K562 (cell line): ENCODE measurements at regions not wholly inside any gene's neighbourhood (a gene's known extent, or its start where the extent isn't known, plus 50 kb on each side); places are given as distances from the start of the nearest gene placed in this dataset.

Experiments used
- ATAC-seq: fragments of 200-7000 bp; cut with Tn5 transposase; 3 replicates; pipeline ENCODE4 v1.9.1; 2020; ENCODE audit warnings: moderate library complexity
- BruUV-seq: library from RNA; stranded (reverse); fragments of 400-500 nt; replicated peaks from 2 replicates; lab custom pipeline; 2021; lab: Mats Ljungman, UMichigan
- CTCF ChIA-PET: fragments of 300-600 bp; formaldehyde crosslinking; extraction: SDS; loops from one replicate; lab custom pipeline; 2021; ENCODE audit warnings: low intra/inter-chr PET ratio; lab: Yijun Ruan, JAX
- POLR2A ChIA-PET: fragments of 300-600, 350-650 bp; sonication (Branson Sonifier 250); formaldehyde crosslinking; extraction: SDS; loops from one replicate; lab custom pipeline; 2021; ENCODE audit warnings: antibody characterized with exemption, inconsistent platforms; lab: Yijun Ruan, JAX
- DNase-seq, 4 experiments: peaks; one replicate each; pipeline versions ENCODE4 v3.0.0 to v3.0.0-alpha.2; 2011 to 2018; ENCODE audit warnings: low spot score in 3 of 4, mixed read lengths in 3 of 4; ENCODE audit errors: extremely low read depth in 1 of 4
- FAIRE-seq: peaks from 2 replicates; lab custom pipeline; 2011; peaks lifted over from hg19 to GRCh38; lab: Jason Lieb, UNC
- H2AFZ ChIP-seq: 2 replicates; pipeline ENCODE4 v1.6.0; 2011; ENCODE audit warnings: low read depth, low read length, control low read depth, inconsistent platforms
- H3K27ac ChIP-seq: fragments of 200-600 bp; 3 replicates; pipeline ENCODE4 v1.8.0; 2011; ENCODE audit warnings: low read depth, mild to moderate bottlenecking, control low read depth, inconsistent platforms, low read length, moderate library complexity, mixed read lengths; ENCODE audit errors: extremely low read depth
- H3K27me3 ChIP-seq, 2 experiments: fragments of 300-600 bp in 1 of 2; 2 replicates in 1 of 2; 3 replicates in 1 of 2; pipeline versions ENCODE4 v1.6.0 to v1.8.0; 2011; ENCODE audit warnings: inconsistent platforms in 2 of 2, low read length in 2 of 2, mild to moderate bottlenecking in 1 of 2, mixed read lengths in 1 of 2, moderate library complexity in 1 of 2; ENCODE audit not compliant: control insufficient read depth in 2 of 2, insufficient read depth in 2 of 2
- H3K36me3 ChIP-seq: fragments of 300-600 bp; 3 replicates; pipeline ENCODE4 v1.8.0; 2011; ENCODE audit warnings: mild to moderate bottlenecking, low read length, inconsistent platforms; ENCODE audit not compliant: control insufficient read depth, insufficient read depth
- H3K4me1 ChIP-seq, 2 experiments: fragments of 200-600 bp in 1 of 2; replicated peaks in 1 of 2; 2 replicates in 1 of 2; 3 replicates in 1 of 2; pipeline versions ENCODE4 v1.5.1 to v1.8.0; 2011; ENCODE audit warnings: inconsistent platforms in 2 of 2, low read length in 2 of 2, mild to moderate bottlenecking in 1 of 2, mixed read lengths in 1 of 2, moderate library complexity in 1 of 2; ENCODE audit not compliant: control insufficient read depth in 2 of 2, insufficient read depth in 2 of 2
- H3K4me2 ChIP-seq: 2 replicates; pipeline ENCODE4 v1.6.1; 2011; ENCODE audit warnings: low read length, control low read depth, inconsistent platforms, mixed read lengths; ENCODE audit not compliant: insufficient read depth
- H3K4me3 ChIP-seq: fragments of 200-600 bp; sonication (generic), shearing (Covaris generic); 2 replicates; pipeline ENCODE4 v1.5.1; 2016; ENCODE audit warnings: control low read depth, inconsistent platforms
- H3K79me2 ChIP-seq: fragments of 200-600 bp; 3 replicates; pipeline ENCODE4 v1.8.0; 2011; ENCODE audit warnings: low read length, inconsistent platforms; ENCODE audit not compliant: control insufficient read depth, insufficient read depth
- H3K9ac ChIP-seq, 2 experiments: 2 replicates each; pipeline versions ENCODE4 v1.6.0 to v1.6.1; 2011; ENCODE audit warnings: low read depth in 2 of 2, low read length in 2 of 2, control low read depth in 1 of 2, inconsistent platforms in 1 of 2, mild to moderate bottlenecking in 1 of 2, mixed read lengths in 1 of 2; ENCODE audit not compliant: insufficient read depth in 1 of 2
- H3K9me1 ChIP-seq: one replicate; pipeline ENCODE4 v1.6.0; 2011; ENCODE audit warnings: inconsistent platforms, mild to moderate bottlenecking, low read length, moderate library complexity; ENCODE audit not compliant: control insufficient read depth, insufficient read depth
- H3K9me3 ChIP-seq: replicated peaks from 2 replicates; pipeline ENCODE4 v1.5.1; 2011; ENCODE audit warnings: low read depth, low read length, inconsistent platforms; ENCODE audit not compliant: control insufficient read depth, insufficient read depth
- H4K20me1 ChIP-seq: replicated peaks from 2 replicates; pipeline ENCODE4 v1.6.1; 2011; ENCODE audit warnings: low read length, inconsistent platforms, mixed read lengths; ENCODE audit not compliant: control insufficient read depth, insufficient read depth
- GABPA ChIP-seq: fragments of 200-800 bp; sonication (Bioruptor generic); conservative IDR thresholded peaks from 2 replicates; pipeline ENCODE4 v1.6.1; 2016; ENCODE audit warnings: low read depth, missing genetic modification characterization, missing compliant biosample characterization
- NCOR1 ChIP-seq: fragments of 450-650 bp; IDR thresholded peaks from 2 replicates; pipeline ENCODE4 v1.6.1; 2016; ENCODE audit warnings: mild to moderate bottlenecking, moderate library complexity
- RBM39 ChIP-seq: fragments of 200-400 bp; formaldehyde crosslinking; optimal IDR thresholded peaks from 2 replicates; pipeline ENCODE3; 2018; ENCODE audit warnings: low read depth, low read length
- ZNF316 ChIP-seq: fragments of 450-650 bp; IDR thresholded peaks from 2 replicates; pipeline ENCODE4 v1.6.1; 2016
- WGBS: fragments of 100-300 bp; shearing (Covaris generic); methylation state at CpG from one replicate; pipeline ENCODE4 v1.1.6; 2016; ENCODE audit warnings: low coverage, mixed read lengths; ENCODE audit not compliant: insufficient coverage; ENCODE audit errors: missing lambda C conversion rate; 5-methylcytosine and 5-hydroxymethylcytosine counted together
- in situ Hi-C: fragments of 300-500 bp; cut with MboI; formaldehyde crosslinking; loops from 4 replicates; pipeline ENCODE4 v1.15.0; 2018; ENCODE audit warnings: inconsistent platforms, mixed read lengths
- intact Hi-C: fragments of 100-400 bp; cut with micrococcal nuclease; formaldehyde crosslinking; loops from 2 replicates; pipeline ENCODE4 v1.14.2; 2022
- TF ChIP-seq, protein P1 (sequence below): fragments of 450-650 bp; formaldehyde crosslinking; IDR thresholded peaks from 2 replicates; pipeline ENCODE4 v1.4.0; 2022; ENCODE audit warnings: missing genetic modification characterization
- TF ChIP-seq, protein P2 (sequence below): fragments of 450-650 bp; IDR thresholded peaks from 2 replicates; pipeline ENCODE4 v1.6.1; 2017; ENCODE audit warnings: antibody characterized with exemption

GRCh38 chr5:92864591-92864990, 716.4 kb downstream of the NR2F1-AS1 start:
- no peak for TF ChIP-seq NCOR1
- TF ChIP-seq, protein P1, sequence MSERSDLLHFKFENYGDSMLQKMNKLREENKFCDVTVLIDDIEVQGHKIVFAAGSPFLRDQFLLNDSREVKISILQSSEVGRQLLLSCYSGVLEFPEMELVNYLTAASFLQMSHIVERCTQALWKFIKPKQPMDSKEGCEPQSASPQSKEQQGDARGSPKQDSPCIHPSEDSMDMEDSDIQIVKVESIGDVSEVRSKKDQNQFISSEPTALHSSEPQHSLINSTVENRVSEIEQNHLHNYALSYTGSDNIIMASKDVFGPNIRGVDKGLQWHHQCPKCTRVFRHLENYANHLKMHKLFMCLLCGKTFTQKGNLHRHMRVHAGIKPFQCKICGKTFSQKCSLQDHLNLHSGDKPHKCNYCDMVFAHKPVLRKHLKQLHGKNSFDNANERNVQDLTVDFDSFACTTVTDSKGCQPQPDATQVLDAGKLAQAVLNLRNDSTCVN: no peak
- no peak for TF ChIP-seq ZNF316
- TF ChIP-seq RBM39: no peak
- TF ChIP-seq, protein P2, sequence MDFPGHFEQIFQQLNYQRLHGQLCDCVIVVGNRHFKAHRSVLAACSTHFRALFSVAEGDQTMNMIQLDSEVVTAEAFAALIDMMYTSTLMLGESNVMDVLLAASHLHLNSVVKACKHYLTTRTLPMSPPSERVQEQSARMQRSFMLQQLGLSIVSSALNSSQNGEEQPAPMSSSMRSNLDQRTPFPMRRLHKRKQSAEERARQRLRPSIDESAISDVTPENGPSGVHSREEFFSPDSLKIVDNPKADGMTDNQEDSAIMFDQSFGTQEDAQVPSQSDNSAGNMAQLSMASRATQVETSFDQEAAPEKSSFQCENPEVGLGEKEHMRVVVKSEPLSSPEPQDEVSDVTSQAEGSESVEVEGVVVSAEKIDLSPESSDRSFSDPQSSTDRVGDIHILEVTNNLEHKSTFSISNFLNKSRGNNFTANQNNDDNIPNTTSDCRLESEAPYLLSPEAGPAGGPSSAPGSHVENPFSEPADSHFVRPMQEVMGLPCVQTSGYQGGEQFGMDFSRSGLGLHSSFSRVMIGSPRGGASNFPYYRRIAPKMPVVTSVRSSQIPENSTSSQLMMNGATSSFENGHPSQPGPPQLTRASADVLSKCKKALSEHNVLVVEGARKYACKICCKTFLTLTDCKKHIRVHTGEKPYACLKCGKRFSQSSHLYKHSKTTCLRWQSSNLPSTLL: no peak
- no peak for TF ChIP-seq GABPA (tag)
- intact Hi-C loops: no loop called here
- no peaks in the 10 kb centered on the region for H3K4me1 ChIP-seq
- FAIRE-seq (no peak), DNase-seq (no peak), ATAC-seq (no peak)
- 3% methylated on average over 2 of the region's 2 CpGs for WGBS
- no peaks in the 10 kb centered on the region for H3K9me3 ChIP-seq
- no peak overlapping the region for H3K4me3 ChIP-seq
- no peaks in the 10 kb centered on the region for H4K20me1 ChIP-seq
- H2AFZ ChIP-seq: no peak overlapping the region
- no peak overlapping the region for H3K4me2 ChIP-seq
- no TSS peak for BruUV-seq
- H3K9me1 ChIP-seq: no peaks in the 10 kb centered on the region
- no peaks in the 10 kb centered on the region for H3K36me3 ChIP-seq
- H3K79me2 ChIP-seq: no peaks in the 10 kb centered on the region
- in situ Hi-C loops: no loop called here
- no peaks in the 10 kb centered on the region for H3K27me3 ChIP-seq
- H3K9ac ChIP-seq: no peak overlapping the region
- POLR2A ChIA-PET: no interaction called here
- H3K27ac ChIP-seq: no peak overlapping the region
- CTCF ChIA-PET: no interaction called here
